D721Med (cell line): ENCODE measurements at regions not wholly inside any gene's neighbourhood (a gene's known extent, or its start where the extent isn't known, plus 50 kb on each side); places are given as distances from the start of the nearest gene placed in this dataset.

ENCODE experiments used
- DNase-seq: peaks from one replicate; pipeline ENCODE4 v3.0.0; 2011; ENCODE audit warnings: low spot score; ENCODE audit not compliant: insufficient read length
- FAIRE-seq: peaks from 2 replicates; lab custom pipeline; 2011; peaks lifted over from hg19 to GRCh38; lab: Jason Lieb, UNC
- CTCF ChIP-seq: IDR thresholded peaks from 2 replicates; pipeline ENCODE4 v1.5.1; 2012; ENCODE audit warnings: mild to moderate bottlenecking, control low read depth; ENCODE audit not compliant: insufficient read depth; ENCODE audit errors: missing control alignments

GRCh38 chr3:72332689-72333088 lies 515.6 kb downstream of the SHQ1 start:
- no peak for FAIRE-seq
- TF ChIP-seq CTCF: no peak
- no peak for DNase-seq

- TF ChIP-seq CTCF: no peak
- FAIRE-seq (no peak), DNase-seq (no peak)
These were observed 516.2 kb downstream of the SHQ1 start for GRCh38 chr3:72332036-72332435.

- no peak for TF ChIP-seq CTCF
- no peak for FAIRE-seq
These were observed 517.2 kb downstream of the SHQ1 start for GRCh38 chr3:72331076-72331475.

GRCh38 chr3:72329354-72329753 lies 518.9 kb downstream of the SHQ1 start:
- DNase-seq: no peak
- TF ChIP-seq CTCF: no peak
- no peak for FAIRE-seq

More at GRCh38 chr3:72331076-72331475, 517.2 kb downstream of the SHQ1 start:
- no peak for DNase-seq

- DNase-seq (no peak), FAIRE-seq (no peak)
- TF ChIP-seq CTCF: no peak
These were observed 519.4 kb downstream of the SHQ1 start for GRCh38 chr3:72328755-72329277.

- DNase-seq: no peak
- no peak for FAIRE-seq
- TF ChIP-seq CTCF: no peak
These were observed 521.2 kb downstream of the SHQ1 start for GRCh38 chr3:72327008-72327407.

- DNase-seq (no peak), FAIRE-seq (no peak)
- no peak for TF ChIP-seq CTCF
These were observed 523.9 kb downstream of the SHQ1 start for GRCh38 chr3:72324253-72324811.
